GM10248 (cell line): ENCODE measurements at regions not wholly inside any gene's neighbourhood (a gene's known extent, or its start where the extent isn't known, plus 50 kb on each side); places are given as distances from the start of the nearest gene placed in this dataset.

Source experiments
- CTCF ChIA-PET: fragments of 300-600 bp; sonication (Branson Sonifier 250); formaldehyde crosslinking; extraction: SDS; loops from one replicate; lab custom pipeline; 2021; ENCODE audit warnings: antibody characterized with exemption; lab: Yijun Ruan, JAX
- POLR2A ChIA-PET: fragments of 350-650 bp; sonication (Branson Sonifier 250); formaldehyde crosslinking; extraction: SDS; loops from one replicate; lab custom pipeline; 2020; ENCODE audit warnings: antibody characterized with exemption; lab: Yijun Ruan, JAX
- DNase-seq: peaks from one replicate; pipeline ENCODE4 v3.0.0; 2012; ENCODE audit errors: extremely low spot score
- TF ChIP-seq, protein P1 (sequence below): IDR thresholded peaks from 2 replicates; pipeline ENCODE4 v1.5.1; 2012; ENCODE audit warnings: mild to moderate bottlenecking, low read depth; ENCODE audit errors: extremely low read depth, missing control alignments, control extremely low read depth

- POLR2A ChIA-PET, result no interaction called here
- TF ChIP-seq, protein P1, sequence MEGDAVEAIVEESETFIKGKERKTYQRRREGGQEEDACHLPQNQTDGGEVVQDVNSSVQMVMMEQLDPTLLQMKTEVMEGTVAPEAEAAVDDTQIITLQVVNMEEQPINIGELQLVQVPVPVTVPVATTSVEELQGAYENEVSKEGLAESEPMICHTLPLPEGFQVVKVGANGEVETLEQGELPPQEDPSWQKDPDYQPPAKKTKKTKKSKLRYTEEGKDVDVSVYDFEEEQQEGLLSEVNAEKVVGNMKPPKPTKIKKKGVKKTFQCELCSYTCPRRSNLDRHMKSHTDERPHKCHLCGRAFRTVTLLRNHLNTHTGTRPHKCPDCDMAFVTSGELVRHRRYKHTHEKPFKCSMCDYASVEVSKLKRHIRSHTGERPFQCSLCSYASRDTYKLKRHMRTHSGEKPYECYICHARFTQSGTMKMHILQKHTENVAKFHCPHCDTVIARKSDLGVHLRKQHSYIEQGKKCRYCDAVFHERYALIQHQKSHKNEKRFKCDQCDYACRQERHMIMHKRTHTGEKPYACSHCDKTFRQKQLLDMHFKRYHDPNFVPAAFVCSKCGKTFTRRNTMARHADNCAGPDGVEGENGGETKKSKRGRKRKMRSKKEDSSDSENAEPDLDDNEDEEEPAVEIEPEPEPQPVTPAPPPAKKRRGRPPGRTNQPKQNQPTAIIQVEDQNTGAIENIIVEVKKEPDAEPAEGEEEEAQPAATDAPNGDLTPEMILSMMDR, result no peak
- CTCF ChIA-PET, result no interaction called here
- no peak for DNase-seq
These were observed 444.9 kb upstream of the FOXG1 start for GRCh38 chr14:28321475-28322244.

GRCh38 chr14:28323366-28323765 lies 443.2 kb upstream of the FOXG1 start:
- DNase-seq, result no peak
- CTCF ChIA-PET, result no interaction called here
- TF ChIP-seq, protein P1, result no peak
- POLR2A ChIA-PET, result no interaction called here

DNA sequence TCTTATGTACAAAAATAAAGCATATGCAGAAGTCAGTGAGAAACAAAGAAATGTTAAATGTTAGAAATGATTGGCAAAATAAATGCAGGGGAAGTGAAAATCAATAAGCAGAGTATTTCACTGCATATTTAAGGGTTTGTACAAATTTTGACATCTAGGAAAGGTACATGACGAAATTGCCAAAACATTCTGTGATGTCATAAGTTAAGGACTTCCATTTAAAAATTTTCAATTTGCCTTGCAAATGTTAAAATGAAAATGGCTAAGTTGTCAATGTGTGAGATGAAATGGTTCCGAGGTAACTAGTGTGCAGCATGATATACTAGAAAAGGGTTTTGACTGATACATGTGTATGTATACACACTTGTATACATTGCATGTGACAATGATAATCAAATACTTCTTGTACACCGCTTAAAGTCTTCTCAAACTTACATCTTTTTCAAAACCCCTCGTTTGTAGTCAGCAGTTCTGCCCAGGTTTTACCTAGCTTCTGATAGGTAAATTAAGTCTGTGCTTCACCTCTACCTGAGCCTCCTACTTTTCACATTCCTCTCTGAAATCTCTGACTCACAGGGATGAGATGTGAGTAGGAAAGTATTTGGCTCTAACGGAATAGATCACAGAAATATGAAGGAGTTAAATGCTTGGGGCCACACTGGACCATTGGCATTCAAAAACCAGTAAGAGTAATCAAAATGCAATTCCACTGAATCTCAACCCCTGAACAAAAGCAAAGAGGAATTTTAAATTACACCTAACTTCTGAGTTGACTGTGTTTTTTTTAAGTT lies 442.4 kb upstream of the FOXG1 start:
- DNase-seq, result no peak
- ChIA-PET POLR2A (no interaction called here), CTCF (no interaction called here)
- TF ChIP-seq, protein P1, result no peak

DNA sequence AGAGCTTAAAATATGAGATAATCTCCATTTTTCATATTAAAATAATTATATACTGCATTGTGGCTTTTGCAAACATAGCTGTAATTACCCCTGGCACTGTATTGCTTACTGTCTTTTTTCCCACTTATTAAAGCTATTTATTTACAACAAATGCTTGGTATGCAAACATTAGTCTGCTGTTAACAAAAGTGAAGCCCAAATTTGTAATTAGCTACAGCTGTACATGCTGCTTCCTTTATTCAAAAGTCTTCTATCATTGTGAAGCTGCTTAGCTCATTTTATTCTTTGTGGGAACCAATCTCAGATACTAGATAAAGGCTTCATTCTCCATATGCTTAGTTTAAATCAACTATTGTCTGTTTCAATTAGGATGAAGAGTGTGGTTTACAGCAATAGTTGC lies 425.8 kb upstream of the FOXG1 start:
- CTCF ChIA-PET, result interaction anchor here (1.0 kb wide), 1 partner anchor 16 kb away, joined by 3 read pairs; no protein-coding TSS in a partner anchor
- POLR2A ChIA-PET, result no interaction called here
- TF ChIP-seq, protein P1, result no peak
- no peak for DNase-seq

DNA sequence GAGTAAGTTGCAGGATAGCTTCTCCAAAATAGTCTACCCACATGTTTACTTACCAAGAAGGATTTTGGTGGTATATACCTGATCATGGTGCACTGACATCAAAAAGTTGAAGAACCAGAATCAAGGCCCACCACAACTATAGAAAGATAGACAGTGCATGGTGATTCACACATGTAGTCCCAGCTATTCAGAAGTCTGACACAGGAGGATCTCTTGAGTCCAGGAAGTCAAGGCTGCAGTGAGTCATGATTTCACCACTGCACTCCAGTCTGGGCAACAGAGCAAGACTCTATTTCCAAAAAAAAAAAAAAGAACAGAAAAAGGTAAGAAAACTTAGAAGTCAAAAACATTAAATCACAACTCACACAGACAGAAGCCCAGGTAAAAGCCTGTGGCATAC lies 422.2 kb upstream of the FOXG1 start:
- DNase-seq, result no peak
- POLR2A ChIA-PET, result no interaction called here
- TF ChIP-seq, protein P1, result no peak
- CTCF ChIA-PET, result no interaction called here

DNA sequence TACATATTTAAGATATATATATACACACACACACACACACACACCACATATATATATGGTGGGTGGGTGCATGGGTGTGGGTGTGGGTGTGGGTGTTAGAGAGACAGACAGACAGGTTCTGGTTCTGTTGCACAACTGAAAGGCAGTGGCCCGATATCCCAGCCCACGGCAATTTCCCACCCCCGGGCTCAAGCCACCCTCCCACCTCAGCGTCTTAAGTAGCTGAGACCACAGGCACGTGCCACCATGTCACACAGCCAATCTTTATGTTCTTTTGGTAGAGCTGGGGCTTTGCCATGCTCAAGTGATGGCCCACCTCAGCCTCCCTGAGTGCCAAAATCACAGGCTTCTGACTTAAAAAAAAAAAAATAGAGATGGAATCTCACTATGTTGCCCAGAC lies 417.8 kb upstream of the FOXG1 start:
- ChIA-PET CTCF (no interaction called here), POLR2A (no interaction called here)
- DNase-seq, result no peak
- TF ChIP-seq, protein P1, result no peak
